Loucy (cell line): ENCODE measurements at regions not wholly inside any gene's neighbourhood (a gene's known extent, or its start where the extent isn't known, plus 50 kb on each side); places are given as distances from the start of the nearest gene placed in this dataset.

ENCODE experiments used
- H2AFZ ChIP-seq: fragments of 200-600 bp; sonication (generic); 2 replicates; pipeline ENCODE4 v1.6.0; 2016; ENCODE audit warnings: antibody characterized with exemption, mild to moderate bottlenecking, low read length, moderate library complexity
- H3F3A ChIP-seq: fragments of 200-600 bp; 2 replicates; pipeline ENCODE4 v1.6.0; 2016; ENCODE audit warnings: antibody characterized with exemption, low read depth, mild to moderate bottlenecking
- H3K27me3 ChIP-seq: fragments of 200-600 bp; sonication (generic); 2 replicates; pipeline ENCODE4 v1.6.1; 2014; ENCODE audit warnings: low read length, mild to moderate bottlenecking; ENCODE audit not compliant: insufficient read depth, poor library complexity, severe bottlenecking
- H3K36me3 ChIP-seq: fragments of 200-600 bp; sonication (generic); 2 replicates; pipeline ENCODE4 v1.6.1; 2016; ENCODE audit warnings: low read length; ENCODE audit not compliant: insufficient read depth
- H3K4me1 ChIP-seq: fragments of 200-600 bp; sonication (generic); 2 replicates; pipeline ENCODE4 v1.5.1; 2014; ENCODE audit warnings: low read length, mild to moderate bottlenecking; ENCODE audit not compliant: insufficient read depth, poor library complexity, severe bottlenecking
- H3K4me2 ChIP-seq: fragments of 200-600 bp; sonication (generic); 2 replicates; pipeline ENCODE4 v1.6.0; 2014; ENCODE audit warnings: antibody characterized with exemption, low read length, low read depth, mild to moderate bottlenecking; ENCODE audit not compliant: poor library complexity, severe bottlenecking
- H3K4me3 ChIP-seq: fragments of 200-600 bp; sonication (generic); 2 replicates; pipeline ENCODE4 v1.5.1; 2014; ENCODE audit warnings: low read length, mild to moderate bottlenecking, mixed read lengths; ENCODE audit not compliant: poor library complexity, severe bottlenecking
- H3K79me2 ChIP-seq: fragments of 200-600 bp; sonication (generic); 2 replicates; pipeline ENCODE4 v1.6.1; 2014; ENCODE audit warnings: low read length; ENCODE audit not compliant: insufficient read depth
- H3K9ac ChIP-seq: fragments of 200-600 bp; sonication (generic); 2 replicates; pipeline ENCODE4 v1.6.0; 2014; ENCODE audit warnings: mild to moderate bottlenecking, low read depth, low read length, moderate library complexity; ENCODE audit not compliant: poor library complexity, severe bottlenecking
- H3K9me2 ChIP-seq: fragments of 200-600 bp; sonication (generic); replicated peaks from 2 replicates; pipeline ENCODE4 v1.6.1; 2016; ENCODE audit warnings: low read depth, low read length, mixed read lengths
- H3K9me3 ChIP-seq: fragments of 200-600 bp; sonication (generic); 2 replicates; pipeline ENCODE4 v1.6.1; 2014; ENCODE audit warnings: mild to moderate bottlenecking, antibody characterized with exemption, low read length, low read depth; ENCODE audit not compliant: insufficient read depth
- H4K20me1 ChIP-seq: fragments of 200-600 bp; sonication (generic); 2 replicates; pipeline ENCODE4 v1.6.0; 2014; ENCODE audit warnings: antibody characterized with exemption, low read length, mild to moderate bottlenecking; ENCODE audit not compliant: insufficient read depth, poor library complexity, severe bottlenecking
- EZH2phosphoT487 ChIP-seq: fragments of 200-600 bp; IDR thresholded peaks from 2 replicates; pipeline ENCODE4 v1.6.1; 2018; ENCODE audit warnings: antibody characterized with exemption, mild to moderate bottlenecking, moderate library complexity, borderline replicate concordance
- TF ChIP-seq, protein P1 (sequence below): fragments of 200-600 bp; sonication (generic); conservative IDR thresholded peaks from 2 replicates; pipeline ENCODE4 v1.5.1; 2014; ENCODE audit warnings: mild to moderate bottlenecking, antibody characterized with exemption, low read length

- no peak overlapping the region for H3K9ac ChIP-seq
- no peaks in the 10 kb centered on the region for H3K36me3 ChIP-seq
- H3K4me1 ChIP-seq, result peaks cover 15% of the 10 kb centered on the region
- no peak overlapping the region for H3K4me2 ChIP-seq
- no peaks in the 10 kb centered on the region for H3K9me2 ChIP-seq
- H3K79me2 ChIP-seq, result no peaks in the 10 kb centered on the region
- H2AFZ ChIP-seq, result no peak overlapping the region
- no peaks in the 10 kb centered on the region for H3K27me3 ChIP-seq
- H3F3A ChIP-seq, result no peaks in the 10 kb centered on the region
- no peak overlapping the region for H3K4me3 ChIP-seq
- H3K9me3 ChIP-seq, result no peaks in the 10 kb centered on the region
- H4K20me1 ChIP-seq, result no peaks in the 10 kb centered on the region
- TF ChIP-seq, protein P1, sequence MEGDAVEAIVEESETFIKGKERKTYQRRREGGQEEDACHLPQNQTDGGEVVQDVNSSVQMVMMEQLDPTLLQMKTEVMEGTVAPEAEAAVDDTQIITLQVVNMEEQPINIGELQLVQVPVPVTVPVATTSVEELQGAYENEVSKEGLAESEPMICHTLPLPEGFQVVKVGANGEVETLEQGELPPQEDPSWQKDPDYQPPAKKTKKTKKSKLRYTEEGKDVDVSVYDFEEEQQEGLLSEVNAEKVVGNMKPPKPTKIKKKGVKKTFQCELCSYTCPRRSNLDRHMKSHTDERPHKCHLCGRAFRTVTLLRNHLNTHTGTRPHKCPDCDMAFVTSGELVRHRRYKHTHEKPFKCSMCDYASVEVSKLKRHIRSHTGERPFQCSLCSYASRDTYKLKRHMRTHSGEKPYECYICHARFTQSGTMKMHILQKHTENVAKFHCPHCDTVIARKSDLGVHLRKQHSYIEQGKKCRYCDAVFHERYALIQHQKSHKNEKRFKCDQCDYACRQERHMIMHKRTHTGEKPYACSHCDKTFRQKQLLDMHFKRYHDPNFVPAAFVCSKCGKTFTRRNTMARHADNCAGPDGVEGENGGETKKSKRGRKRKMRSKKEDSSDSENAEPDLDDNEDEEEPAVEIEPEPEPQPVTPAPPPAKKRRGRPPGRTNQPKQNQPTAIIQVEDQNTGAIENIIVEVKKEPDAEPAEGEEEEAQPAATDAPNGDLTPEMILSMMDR, result no peak
- TF ChIP-seq EZH2phosphoT487, result no peak
Measured at GRCh38 chr3:152756807-152757206, 78.1 kb upstream of the P2RY1 start.

DNA sequence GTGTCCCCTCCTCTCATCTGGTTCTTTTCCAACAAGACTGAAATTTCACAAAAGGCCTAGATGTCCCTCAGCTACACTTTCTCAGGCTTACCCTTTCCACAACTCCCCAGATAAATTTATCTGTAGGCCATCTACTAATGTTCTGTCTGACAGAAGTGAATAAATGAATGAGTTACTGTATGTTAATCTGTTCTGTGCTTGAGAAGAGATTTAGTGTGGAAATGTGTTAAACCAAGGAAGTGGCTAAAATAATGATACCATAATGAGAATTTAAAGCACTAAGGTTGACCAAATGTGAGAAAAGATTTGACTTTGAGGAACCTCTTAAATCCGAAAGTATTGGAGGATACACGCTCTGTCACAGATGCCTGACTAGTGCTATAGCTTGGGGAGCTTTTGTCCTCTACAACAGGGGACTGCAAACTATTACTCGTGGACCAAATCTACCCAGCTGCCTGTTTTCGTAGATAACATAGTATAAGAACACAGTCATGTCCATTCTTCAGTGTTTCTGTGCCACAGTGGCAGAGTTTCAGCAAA is 74.8 kb upstream of the P2RY1 start:
- no peak for TF ChIP-seq EZH2phosphoT487
- TF ChIP-seq, protein P1, result no peak
- Histone ChIP-seq H3K9ac (no peak overlapping the region), H4K20me1 (no peaks in the 10 kb centered on the region), H3K9me2 (no peaks in the 10 kb centered on the region), H3K79me2 (no peaks in the 10 kb centered on the region), H3K9me3 (peaks cover 9% of the 10 kb centered on the region; the same call in 1 of the 2 replicates), H3K27me3 (no peaks in the 10 kb centered on the region), H3F3A (no peaks in the 10 kb centered on the region), H3K36me3 (no peaks in the 10 kb centered on the region), H3K4me1 (no peaks in the 10 kb centered on the region), H3K4me2 (no peak overlapping the region), H3K4me3 (no peak overlapping the region), H2AFZ (no peak overlapping the region)

GRCh38 chr3:152760591-152760990 is 74.3 kb upstream of the P2RY1 start:
- H3K79me2 ChIP-seq, result no peaks in the 10 kb centered on the region
- H3K36me3 ChIP-seq, result no peaks in the 10 kb centered on the region
- no peak for TF ChIP-seq EZH2phosphoT487
- TF ChIP-seq, protein P1, result no peak
- H3K4me2 ChIP-seq, result no peak overlapping the region
- no peaks in the 10 kb centered on the region for H4K20me1 ChIP-seq
- H3K27me3 ChIP-seq, result no peaks in the 10 kb centered on the region
- peaks cover 9% of the 10 kb centered on the region; the same call in 1 of the 2 replicates for H3K9me3 ChIP-seq
- no peaks in the 10 kb centered on the region for H3K9me2 ChIP-seq
- H3K4me1 ChIP-seq, result no peaks in the 10 kb centered on the region
- H3F3A ChIP-seq, result no peaks in the 10 kb centered on the region
- no peak overlapping the region for H2AFZ ChIP-seq
- no peak overlapping the region for H3K9ac ChIP-seq
- no peak overlapping the region for H3K4me3 ChIP-seq
